HepG2 (cell line): ENCODE measurements at regions not wholly inside any gene's neighbourhood (a gene's known extent, or its start where the extent isn't known, plus 50 kb on each side); places are given as distances from the start of the nearest gene placed in this dataset.
"Not testable (repeated sequence)": the region's sequence is repeated elsewhere in the genome, so short reads cannot be mapped to it uniquely, and the experiment has no call there.

Experiments used
- ATAC-seq: fragments of 200-7000 bp; cut with Tn5 transposase; 3 replicates; pipeline ENCODE4 v1.9.1; 2020; ENCODE audit warnings: mild to moderate bottlenecking, moderate library complexity
- BruUV-seq: library from RNA; stranded (reverse); fragments of 400-500 nt; replicated peaks from 2 replicates; lab custom pipeline; 2021; lab: Mats Ljungman, UMichigan
- CTCF ChIA-PET: fragments of 300-600 bp; formaldehyde crosslinking; extraction: SDS; loops from one replicate; lab custom pipeline; 2021; ENCODE audit warnings: low total read pairs, inconsistent platforms, low intra/inter-chr PET ratio; lab: Yijun Ruan, JAX
- POLR2A ChIA-PET: fragments of 350-600 bp; sonication (Branson Sonifier 250); formaldehyde crosslinking; loops from one replicate; lab custom pipeline; 2020; ENCODE audit warnings: antibody characterized with exemption, inconsistent platforms; lab: Yijun Ruan, JAX
- DNase-seq: peaks from one replicate; pipeline ENCODE4 v3.0.0-alpha.2; 2015; ENCODE audit warnings: low spot score
- FAIRE-seq: peaks from 3 replicates; lab custom pipeline; 2011; peaks lifted over from hg19 to GRCh38; lab: Jason Lieb, UNC
- H2AFZ ChIP-seq: one replicate; pipeline ENCODE4 v1.6.1; 2011; ENCODE audit warnings: low read length, inconsistent platforms
- H3K27ac ChIP-seq: fragments of 300-600 bp; 3 replicates; pipeline ENCODE4 v1.8.0; 2011; ENCODE audit warnings: mixed run types, mild to moderate bottlenecking, mixed read lengths, low read length, inconsistent platforms; ENCODE audit not compliant: insufficient read depth; ENCODE audit errors: extremely low read length
- H3K27me3 ChIP-seq, 2 experiments: fragments of 200-600 bp in 1 of 2; 2 replicates in 1 of 2; 3 replicates in 1 of 2; pipeline versions ENCODE4 v1.6.0 to v1.8.0; 2011; ENCODE audit warnings: low read length in 2 of 2, mild to moderate bottlenecking in 2 of 2, moderate library complexity in 2 of 2, inconsistent platforms in 1 of 2; ENCODE audit not compliant: insufficient read depth in 2 of 2, control insufficient read depth in 1 of 2
- H3K36me3 ChIP-seq, 2 experiments: fragments of 200-600 bp in 1 of 2; replicated peaks in 1 of 2; 2 replicates in 1 of 2; 3 replicates in 1 of 2; pipeline versions ENCODE4 v1.5.1 to v1.8.0; 2011; ENCODE audit warnings: low read length in 2 of 2, inconsistent platforms in 1 of 2; ENCODE audit not compliant: insufficient read depth in 2 of 2, control insufficient read depth in 1 of 2
- H3K4me1 ChIP-seq: 2 replicates; pipeline ENCODE4 v1.5.1; 2012; ENCODE audit warnings: low read length, inconsistent platforms; ENCODE audit not compliant: insufficient read depth
- H3K4me2 ChIP-seq: 2 replicates; pipeline ENCODE4 v1.6.0; 2011; ENCODE audit warnings: low read depth, low read length, inconsistent platforms
- H3K4me3 ChIP-seq, 3 experiments: fragments of 200-600 bp in 1 of 3; sonication (generic), shearing (Covaris generic) in 1 of 3; replicated peaks in 1 of 3; 2 replicates each; pipeline ENCODE4 v1.5.1; 2011 to 2016; ENCODE audit warnings: low read length in 3 of 3, inconsistent platforms in 2 of 3, low read depth in 2 of 3, mild to moderate bottlenecking in 2 of 3, control low read depth in 1 of 3, mixed read lengths in 1 of 3; ENCODE audit not compliant: insufficient read depth in 1 of 3
- H3K79me2 ChIP-seq: one replicate; pipeline ENCODE4 v1.6.1; 2011; ENCODE audit warnings: low read length, inconsistent platforms; ENCODE audit not compliant: insufficient read depth
- H3K9ac ChIP-seq: 2 replicates; pipeline ENCODE4 v1.6.0; 2011; ENCODE audit warnings: mild to moderate bottlenecking, low read depth, low read length, inconsistent platforms; ENCODE audit not compliant: insufficient read depth
- H3K9me3 ChIP-seq: 2 replicates; pipeline ENCODE4 v1.5.1; 2012; ENCODE audit warnings: mild to moderate bottlenecking, low read length
- H4K20me1 ChIP-seq: 2 replicates; pipeline ENCODE4 v1.6.0; 2011; ENCODE audit warnings: inconsistent platforms, mild to moderate bottlenecking, low read length, moderate library complexity; ENCODE audit not compliant: insufficient read depth
- MAFF ChIP-seq: IDR thresholded peaks from 2 replicates; pipeline ENCODE4 v1.6.1; 2011; ENCODE audit warnings: low read depth, low read length, improper control_type of control experiment
- MAFK ChIP-seq, 2 experiments: IDR thresholded peaks in 1 of 2; conservative IDR thresholded peaks in 1 of 2; 2 replicates each; pipeline ENCODE4 v1.6.1; 2011; ENCODE audit warnings: improper control_type of control experiment in 2 of 2, low read length in 2 of 2
- POLR2G ChIP-seq: fragments of 200-400 bp; formaldehyde crosslinking; IDR thresholded peaks from 2 replicates; pipeline ENCODE4 v1.6.1; 2018; ENCODE audit warnings: mild to moderate bottlenecking, low read depth, low read length, moderate library complexity
- WGBS: methylation state at CpG from one replicate; pipeline ENCODE4 v1.1.6; 2017; ENCODE audit warnings: low lambda C conversion rate; 5-methylcytosine and 5-hydroxymethylcytosine counted together
- in situ Hi-C: cut with HindIII; loops from 2 replicates; pipeline ENCODE4 v1.10.0; 2017; ENCODE audit warnings: low pct_unique_long_range_greater_than_20kb; ENCODE audit not compliant: extremely low pct_ligation_motif_present
- intact Hi-C: fragments of 100-400 bp; cut with micrococcal nuclease; formaldehyde crosslinking; loops from one replicate; pipeline ENCODE4 v1.10.0; 2022; ENCODE audit not compliant: unreplicated experiment

DNA sequence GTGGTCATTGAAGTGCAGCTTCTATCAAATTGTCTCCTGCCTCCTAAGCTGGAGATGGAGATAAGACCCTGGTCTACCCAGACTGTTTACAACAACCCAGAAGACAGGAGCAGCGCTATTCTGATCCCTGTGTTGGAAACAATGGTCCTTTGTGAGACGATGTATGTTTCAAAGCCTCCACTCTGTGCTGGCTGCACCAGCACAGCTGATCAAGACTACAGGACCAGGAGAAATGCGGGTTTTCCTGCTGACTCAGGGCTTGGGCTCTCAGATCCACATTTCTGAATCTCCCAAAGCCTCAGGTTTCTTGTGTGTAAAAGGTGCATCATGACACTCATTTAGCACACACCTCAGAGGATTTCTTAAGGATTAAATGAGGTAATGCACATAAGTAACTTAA is 92.0 kb downstream of the POU3F3 start:
- FAIRE-seq: no peak
- H3K4me2 ChIP-seq: no peak overlapping the region
- H3K79me2 ChIP-seq: no peaks in the 10 kb centered on the region
- peaks cover 0 to 14% of the 10 kb centered on the region in 2 experiments; a peak in 2 of 5 replicates for H3K27me3 ChIP-seq
- TF ChIP-seq MAFK (conservative IDR thresholded peaks at IDR 0.05 in 1 of 2, IDR thresholded peaks at IDR 0.05 in 1 of 2; ENCODE audit: low read length in 2 of 2) (peak; percentile 33 to 64; a peak in 3 of 4 replicates), POLR2G (no peak), MAFF (peak; percentile 57)
- CTCF ChIA-PET: no interaction called here
- no peaks in the 10 kb centered on the region for H4K20me1 ChIP-seq
- no peak overlapping the region for H3K4me3 ChIP-seq
- no peaks in the 10 kb centered on the region for H3K36me3 ChIP-seq
- in situ Hi-C loops (loop anchor here (25.0 kb wide), 1 partner anchor 1784 kb away; no protein-coding TSS in a partner anchor), intact Hi-C loops (loop anchor here (10.0 kb wide), 1 partner anchor 911 kb away; no protein-coding TSS in a partner anchor)
- POLR2A ChIA-PET: no interaction called here
- H3K27ac ChIP-seq: no peak overlapping the region
- H3K9me3 ChIP-seq: no peaks in the 10 kb centered on the region
- H3K4me1 ChIP-seq: no peaks in the 10 kb centered on the region
- no TSS peak for BruUV-seq
- H2AFZ ChIP-seq: no peak overlapping the region
- no peak for DNase-seq
- WGBS: 0% methylated on average over 2 of the region's 3 CpGs
- no peak overlapping the region for H3K9ac ChIP-seq
- ATAC-seq: peak; percentile 57

DNA sequence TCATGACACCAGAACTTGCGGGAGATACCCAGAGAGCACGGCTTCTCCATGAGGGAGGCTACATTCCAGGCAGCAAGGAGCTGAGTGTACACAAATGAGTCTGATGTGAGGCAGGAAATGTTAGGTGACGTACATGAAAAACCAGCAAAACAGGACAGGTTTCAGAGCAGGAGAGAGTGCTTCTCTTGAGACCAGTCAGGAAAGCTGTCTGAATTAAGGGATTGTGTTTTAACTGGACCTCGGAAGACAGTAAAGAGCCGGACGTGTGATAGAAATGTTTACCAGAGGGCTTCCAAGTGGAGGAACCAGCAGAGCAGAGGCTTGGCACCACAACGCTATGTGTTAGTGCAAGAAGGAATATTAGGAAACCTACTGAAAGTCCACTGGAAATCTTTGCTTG is 90.4 kb upstream of the MRPS9 start:
- H2AFZ ChIP-seq, H3K9me3 ChIP-seq, DNase-seq, H3K9ac ChIP-seq, H3K79me2 ChIP-seq, H3K27ac ChIP-seq, H3K4me1 ChIP-seq, BruUV-seq, H3K4me2 ChIP-seq, H4K20me1 ChIP-seq, ATAC-seq, FAIRE-seq, H3K4me3 ChIP-seq, H3K36me3 ChIP-seq, POLR2A ChIA-PET, CTCF ChIA-PET: not testable (repeated sequence)
- WGBS: 25% methylated on average over 7 of the region's 7 CpGs
- peaks cover 0 to 14% of the 10 kb centered on the region in 2 experiments; a peak in 2 of 5 replicates for H3K27me3 ChIP-seq
- intact Hi-C loops: loop anchor here (10.0 kb wide), 1 partner anchor 913 kb away; no protein-coding TSS in a partner anchor
- in situ Hi-C loops: loop anchor here (25.0 kb wide), 1 partner anchor 1785 kb away; no protein-coding TSS in a partner anchor
